GM23338 (cell line): ENCODE measurements at regions not wholly inside any gene's neighbourhood (a gene's known extent, or its start where the extent isn't known, plus 50 kb on each side); places are given as distances from the start of the nearest gene placed in this dataset.

Source experiments
- ATAC-seq: fragments of 200-7000 bp; cut with Tn5 transposase; 3 replicates; pipeline ENCODE4 v1.9.1; 2020
- DNase-seq: peaks from one replicate; pipeline ENCODE4 v3.0.0-alpha.2; 2015; ENCODE audit warnings: low spot score
- H2AFZ ChIP-seq: fragments of 200-600 bp; sonication (generic); 2 replicates; pipeline ENCODE4 v1.8.0; 2016; ENCODE audit warnings: antibody characterized with exemption, mild to moderate bottlenecking, moderate library complexity
- H3F3A ChIP-seq: fragments of 200-600 bp; sonication (generic); replicated peaks from 2 replicates; pipeline ENCODE4 v1.8.0; 2017; ENCODE audit warnings: antibody characterized with exemption, mixed run types, low read depth
- H3K27ac ChIP-seq: fragments of 200-600 bp; sonication (generic); 2 replicates; pipeline ENCODE4 v1.6.1; 2016; ENCODE audit warnings: low read depth
- H3K27me3 ChIP-seq: fragments of 200-600 bp; sonication (generic); 2 replicates; pipeline ENCODE4 v1.8.0; 2016; ENCODE audit warnings: mild to moderate bottlenecking, mixed run types, moderate library complexity; ENCODE audit not compliant: insufficient read depth
- H3K36me3 ChIP-seq: fragments of 200-600 bp; sonication (generic); 2 replicates; pipeline ENCODE4 v1.8.0; 2016; ENCODE audit warnings: mild to moderate bottlenecking; ENCODE audit not compliant: insufficient read depth
- H3K4me1 ChIP-seq: fragments of 200-600 bp; sonication (generic); 2 replicates; pipeline ENCODE4 v1.8.0; 2016; ENCODE audit warnings: mild to moderate bottlenecking, moderate library complexity; ENCODE audit not compliant: insufficient read depth
- H3K4me2 ChIP-seq: fragments of 200-600 bp; sonication (generic); 2 replicates; pipeline ENCODE4 v1.7.1; 2017; ENCODE audit warnings: mixed run types
- H3K4me3 ChIP-seq: fragments of 200-600 bp; sonication (generic); 2 replicates; pipeline ENCODE4 v1.6.1; 2016; ENCODE audit warnings: mixed run types
- H3K79me2 ChIP-seq: fragments of 200-600 bp; sonication (generic); replicated peaks from 2 replicates; pipeline ENCODE4 v1.8.0; 2017; ENCODE audit warnings: mild to moderate bottlenecking; ENCODE audit not compliant: insufficient read depth
- H3K9me2 ChIP-seq: fragments of 200-600 bp; sonication (generic); 2 replicates; pipeline ENCODE4 v1.8.0; 2017; ENCODE audit not compliant: insufficient read depth
- H4K20me1 ChIP-seq: fragments of 200-600 bp; sonication (generic); replicated peaks from 2 replicates; pipeline ENCODE4 v1.8.0; 2017; ENCODE audit warnings: mild to moderate bottlenecking; ENCODE audit not compliant: insufficient read depth
- H3K27ac Mint-ChIP-seq: 2 replicates; pipeline ENCODE4 v1.8.0; 2020; ENCODE audit warnings: inconsistent platforms, mild to moderate bottlenecking, moderate library complexity, mixed read lengths
- H3K27me3 Mint-ChIP-seq: 3 replicates; pipeline ENCODE4 v1.8.0; 2022; ENCODE audit warnings: low read depth, mild to moderate bottlenecking, moderate library complexity, mixed read lengths, inconsistent platforms; ENCODE audit not compliant: insufficient read depth, poor library complexity
- H3K36me3 Mint-ChIP-seq: 3 replicates; pipeline ENCODE4 v1.8.0; 2021; ENCODE audit warnings: low read depth, mild to moderate bottlenecking, inconsistent platforms, moderate library complexity, mixed read lengths
- H3K4me1 Mint-ChIP-seq: 3 replicates; pipeline ENCODE4 v1.8.0; 2020; ENCODE audit warnings: mild to moderate bottlenecking, inconsistent platforms, mixed read lengths
- H3K4me3 Mint-ChIP-seq: 3 replicates; pipeline ENCODE4 v1.8.0; 2021; ENCODE audit warnings: moderate library complexity, mild to moderate bottlenecking, inconsistent platforms, mixed read lengths
- H3K9me3 Mint-ChIP-seq: 3 replicates; pipeline ENCODE4 v1.8.0; 2020; ENCODE audit warnings: moderate library complexity, mild to moderate bottlenecking, inconsistent platforms, mixed read lengths
- EZH2phosphoT487 ChIP-seq: fragments of 200-600 bp; sonication (generic); IDR thresholded peaks from one replicate; pipeline ENCODE4 v1.8.1; 2018; ENCODE audit warnings: antibody characterized with exemption; ENCODE audit not compliant: unreplicated experiment
- JUNB ChIP-seq: IDR thresholded peaks from one replicate; pipeline ENCODE4 v1.6.1; 2016; ENCODE audit warnings: antibody characterized with exemption; ENCODE audit not compliant: unreplicated experiment
- NANOG ChIP-seq: IDR thresholded peaks from 2 replicates; pipeline ENCODE4 v1.6.1; 2016; ENCODE audit warnings: antibody characterized with exemption, borderline replicate concordance
- POLR2AphosphoS5 ChIP-seq: IDR thresholded peaks from 2 replicates; pipeline ENCODE4 v1.6.1; 2016; ENCODE audit warnings: antibody characterized with exemption, low read depth
- REST ChIP-seq: IDR thresholded peaks from one replicate; pipeline ENCODE4 v1.6.1; 2018; ENCODE audit warnings: antibody characterized with exemption; ENCODE audit not compliant: unreplicated experiment
- ZNF114 ChIP-seq: fragments of 250-450 bp; sonication (Bioruptor Pico); IDR thresholded peaks from 2 replicates; pipeline ENCODE4 v1.5.0; 2020; ENCODE audit warnings: mild to moderate bottlenecking, moderate library complexity
- ZNF462 ChIP-seq: fragments of 250-450 bp; sonication (Bioruptor Pico); IDR thresholded peaks from 2 replicates; pipeline ENCODE4 v1.5.0; 2020; ENCODE audit warnings: mild to moderate bottlenecking, moderate library complexity
- TF ChIP-seq, protein P1 (sequence below): IDR thresholded peaks from 2 replicates; pipeline ENCODE4 v1.6.1; 2016; ENCODE audit warnings: antibody characterized with exemption

DNA sequence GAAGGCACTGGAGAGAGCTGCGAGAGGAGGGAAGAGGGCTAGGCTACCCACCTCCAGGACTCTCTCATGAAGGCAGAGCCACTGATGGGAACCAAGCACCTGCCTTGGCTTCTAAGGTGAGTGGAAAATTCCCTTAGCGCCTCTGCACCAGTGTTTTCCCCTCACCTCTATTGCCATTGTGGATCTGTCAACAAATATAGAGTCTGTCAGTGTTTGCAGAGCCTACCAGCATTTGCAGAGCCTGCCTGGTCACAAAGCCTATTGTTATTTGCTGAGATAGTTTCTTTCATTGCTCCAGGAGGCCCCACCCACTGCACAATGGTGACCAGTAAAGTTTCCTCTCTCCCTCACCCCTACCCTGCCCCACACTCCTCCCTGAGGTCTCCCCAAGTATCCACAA, 141.9 kb downstream of the MRPL14 start:
- no peak overlapping the region for H3K4me3 ChIP-seq
- no peak overlapping the region for H2AFZ ChIP-seq
- no peak overlapping the region for H3K4me2 ChIP-seq
- no peaks in the 10 kb centered on the region; the same call in 2 of the 3 replicates for H3K9me3 Mint-ChIP-seq
- no peak for TF ChIP-seq ZNF462
- TF ChIP-seq POLR2AphosphoS5, result no peak
- TF ChIP-seq, protein P1, sequence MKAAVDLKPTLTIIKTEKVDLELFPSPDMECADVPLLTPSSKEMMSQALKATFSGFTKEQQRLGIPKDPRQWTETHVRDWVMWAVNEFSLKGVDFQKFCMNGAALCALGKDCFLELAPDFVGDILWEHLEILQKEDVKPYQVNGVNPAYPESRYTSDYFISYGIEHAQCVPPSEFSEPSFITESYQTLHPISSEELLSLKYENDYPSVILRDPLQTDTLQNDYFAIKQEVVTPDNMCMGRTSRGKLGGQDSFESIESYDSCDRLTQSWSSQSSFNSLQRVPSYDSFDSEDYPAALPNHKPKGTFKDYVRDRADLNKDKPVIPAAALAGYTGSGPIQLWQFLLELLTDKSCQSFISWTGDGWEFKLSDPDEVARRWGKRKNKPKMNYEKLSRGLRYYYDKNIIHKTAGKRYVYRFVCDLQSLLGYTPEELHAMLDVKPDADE, result no peak
- TF ChIP-seq NANOG, result no peak
- TF ChIP-seq JUNB, result no peak
- TF ChIP-seq REST, result no peak
- TF ChIP-seq EZH2phosphoT487, result no peak
- TF ChIP-seq ZNF114 (CRISPR knock-in tag), result no peak
- H3K79me2 ChIP-seq, result no peaks in the 10 kb centered on the region
- H3K4me1 Mint-ChIP-seq, result peaks cover 5% of the 10 kb centered on the region
- H3K9me2 ChIP-seq, result no peaks in the 10 kb centered on the region
- no peak overlapping the region for H3K27ac Mint-ChIP-seq
- ATAC-seq (no peak), DNase-seq (no peak)
- H3K36me3 ChIP-seq, result no peaks in the 10 kb centered on the region
- H3K4me3 Mint-ChIP-seq, result no peak overlapping the region
- H3F3A ChIP-seq, result no peaks in the 10 kb centered on the region
- no peak overlapping the region for H3K27ac ChIP-seq
- H3K4me1 ChIP-seq, result no peaks in the 10 kb centered on the region
- H3K27me3 Mint-ChIP-seq, result peaks cover 14% of the 10 kb centered on the region
- H4K20me1 ChIP-seq, result no peaks in the 10 kb centered on the region
- H3K36me3 Mint-ChIP-seq, result no peaks in the 10 kb centered on the region
- H3K27me3 ChIP-seq, result no peaks in the 10 kb centered on the region
